NB4 (cell line): ENCODE measurements at regions not wholly inside any gene's neighbourhood (a gene's known extent, or its start where the extent isn't known, plus 50 kb on each side); places are given as distances from the start of the nearest gene placed in this dataset.

Experiments
- DNase-seq: peaks from one replicate; pipeline ENCODE4 v3.0.0; 2010; ENCODE audit warnings: low read depth
- H3K4me3 ChIP-seq: one replicate; pipeline ENCODE4 v1.5.1; 2011; ENCODE audit warnings: mild to moderate bottlenecking, low read depth, low read length, moderate library complexity
- MYC ChIP-seq: IDR thresholded peaks from 2 replicates; pipeline ENCODE4 v1.6.1; 2011; ENCODE audit warnings: low read depth, low read length
- POLR2A ChIP-seq: IDR thresholded peaks from 2 replicates; pipeline ENCODE4 v1.6.1; 2011; ENCODE audit warnings: mild to moderate bottlenecking; ENCODE audit not compliant: insufficient read length; ENCODE audit errors: extremely low read depth
- TF ChIP-seq, protein P1 (sequence below): IDR thresholded peaks from 2 replicates; pipeline ENCODE4 v1.6.1; 2011; ENCODE audit warnings: low read depth, low read length
- TF ChIP-seq, protein P2 (sequence below): IDR thresholded peaks from one replicate; pipeline ENCODE4 v1.5.1; 2012; ENCODE audit warnings: low read depth, low read length

DNA sequence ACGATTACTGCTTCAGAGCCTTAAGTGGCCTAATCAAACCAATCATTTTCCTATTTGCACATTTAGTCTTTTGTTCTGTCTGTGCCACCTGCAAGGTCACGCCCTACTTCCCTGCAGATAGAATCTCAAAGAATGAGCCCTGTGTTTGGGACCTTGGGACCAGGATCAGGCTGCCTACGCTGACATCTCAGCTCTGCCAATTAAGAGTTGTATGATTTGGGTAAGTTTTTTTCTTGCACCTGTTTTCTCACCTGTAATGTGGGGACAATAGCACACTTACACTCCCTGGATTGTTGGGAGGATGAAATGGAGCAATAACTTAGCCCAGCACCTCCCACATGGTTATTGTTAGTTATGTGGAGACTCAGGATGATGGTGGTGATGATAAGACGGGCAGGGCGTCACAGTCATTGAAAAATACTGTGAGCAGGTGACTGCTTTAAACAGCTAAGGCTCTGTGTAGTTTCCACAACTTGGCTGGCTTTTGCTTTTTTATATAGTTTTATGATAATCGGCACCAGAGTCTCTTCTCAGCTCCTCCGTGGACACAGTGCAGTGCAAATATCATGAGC lies 155.0 kb downstream of the ADAMTS15 start:
- DNase-seq = no peak
- no peak overlapping the region for H3K4me3 ChIP-seq
- TF ChIP-seq MYC (no peak), POLR2A (no peak)
- TF ChIP-seq, protein P1, sequence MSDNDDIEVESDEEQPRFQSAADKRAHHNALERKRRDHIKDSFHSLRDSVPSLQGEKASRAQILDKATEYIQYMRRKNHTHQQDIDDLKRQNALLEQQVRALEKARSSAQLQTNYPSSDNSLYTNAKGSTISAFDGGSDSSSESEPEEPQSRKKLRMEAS = no peak
- TF ChIP-seq, protein P2, sequence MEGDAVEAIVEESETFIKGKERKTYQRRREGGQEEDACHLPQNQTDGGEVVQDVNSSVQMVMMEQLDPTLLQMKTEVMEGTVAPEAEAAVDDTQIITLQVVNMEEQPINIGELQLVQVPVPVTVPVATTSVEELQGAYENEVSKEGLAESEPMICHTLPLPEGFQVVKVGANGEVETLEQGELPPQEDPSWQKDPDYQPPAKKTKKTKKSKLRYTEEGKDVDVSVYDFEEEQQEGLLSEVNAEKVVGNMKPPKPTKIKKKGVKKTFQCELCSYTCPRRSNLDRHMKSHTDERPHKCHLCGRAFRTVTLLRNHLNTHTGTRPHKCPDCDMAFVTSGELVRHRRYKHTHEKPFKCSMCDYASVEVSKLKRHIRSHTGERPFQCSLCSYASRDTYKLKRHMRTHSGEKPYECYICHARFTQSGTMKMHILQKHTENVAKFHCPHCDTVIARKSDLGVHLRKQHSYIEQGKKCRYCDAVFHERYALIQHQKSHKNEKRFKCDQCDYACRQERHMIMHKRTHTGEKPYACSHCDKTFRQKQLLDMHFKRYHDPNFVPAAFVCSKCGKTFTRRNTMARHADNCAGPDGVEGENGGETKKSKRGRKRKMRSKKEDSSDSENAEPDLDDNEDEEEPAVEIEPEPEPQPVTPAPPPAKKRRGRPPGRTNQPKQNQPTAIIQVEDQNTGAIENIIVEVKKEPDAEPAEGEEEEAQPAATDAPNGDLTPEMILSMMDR = no peak

DNA sequence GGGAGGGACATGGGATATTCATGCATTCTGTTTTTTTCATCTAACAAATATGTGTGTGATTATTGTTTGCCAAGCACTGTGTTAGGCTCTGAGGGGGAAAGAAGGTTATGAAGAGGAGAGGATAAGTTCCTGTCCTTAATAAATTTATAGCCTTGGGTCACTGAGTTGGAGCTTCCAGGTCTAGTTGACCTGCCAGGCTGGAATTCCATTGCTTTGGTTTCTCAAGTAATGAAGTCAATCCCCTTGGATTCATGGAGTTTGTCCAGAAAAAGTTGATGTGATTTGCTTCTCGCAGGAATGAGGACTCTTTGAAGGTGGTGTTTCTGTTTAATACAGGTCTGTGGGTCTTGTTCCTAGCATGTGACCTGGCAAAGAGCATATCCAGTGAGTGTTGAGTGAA lies 156.2 kb downstream of the ADAMTS15 start:
- no peak overlapping the region for H3K4me3 ChIP-seq
- TF ChIP-seq POLR2A (no peak), MYC (no peak)
- TF ChIP-seq, protein P2 = no peak
- TF ChIP-seq, protein P1 = no peak
- no peak for DNase-seq

DNA sequence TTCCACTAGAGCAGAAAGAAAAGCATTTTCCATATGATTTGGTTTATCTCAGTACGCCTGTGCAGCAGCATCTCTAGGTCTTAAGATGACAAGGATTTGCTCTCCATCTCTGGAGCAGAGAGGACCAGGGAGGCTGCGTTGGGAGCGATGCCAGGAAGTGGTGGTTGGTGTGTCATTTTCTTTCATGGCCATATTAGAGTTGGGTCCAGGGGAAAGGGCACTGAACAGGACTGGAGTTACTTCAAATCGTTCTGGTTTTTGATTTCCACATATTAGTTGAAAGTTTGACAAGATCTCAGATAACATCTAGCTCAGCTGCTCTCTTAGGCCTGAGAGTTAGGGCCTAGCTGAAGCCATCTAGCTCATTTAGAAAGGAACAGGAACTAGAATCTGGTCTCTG lies 157.7 kb downstream of the ADAMTS15 start:
- TF ChIP-seq MYC (no peak), POLR2A (no peak)
- TF ChIP-seq, protein P2 = no peak
- TF ChIP-seq, protein P1 = no peak
- DNase-seq = no peak
- no peak overlapping the region for H3K4me3 ChIP-seq

DNA sequence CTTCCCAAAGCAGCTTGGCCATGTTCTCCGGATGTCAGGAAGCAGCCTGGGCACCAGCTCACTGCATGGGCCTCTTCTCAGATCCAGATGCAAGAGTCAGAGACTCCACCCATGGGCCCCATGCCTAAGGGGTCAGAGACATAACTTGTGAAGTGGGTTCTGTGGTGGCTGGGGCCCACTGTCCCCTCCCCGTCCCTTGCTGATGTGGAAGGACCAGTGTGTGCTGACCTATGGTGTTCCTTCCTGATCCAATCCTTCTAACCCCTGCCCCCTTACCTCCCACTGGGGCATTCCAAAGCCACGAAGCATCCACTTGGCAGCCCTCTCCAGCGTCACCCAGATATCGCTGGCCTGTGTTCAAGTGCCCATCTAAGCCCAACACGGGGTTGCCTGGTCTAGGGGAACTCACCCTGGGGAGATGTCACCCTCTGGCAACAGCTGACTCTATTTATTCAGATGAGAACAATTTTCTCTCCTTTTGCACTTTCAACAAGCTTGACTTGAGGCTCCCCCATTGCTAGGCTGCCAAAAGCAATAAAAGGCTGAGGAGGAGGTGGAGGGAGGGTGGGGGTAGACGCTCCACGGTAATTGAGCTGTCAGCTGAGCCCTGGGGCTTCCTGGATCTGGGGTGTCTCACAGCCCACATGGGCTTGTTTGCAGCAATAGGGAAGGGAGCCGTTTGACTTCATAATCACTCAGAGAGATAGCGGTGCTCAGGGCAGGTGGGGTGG lies 158.5 kb downstream of the ADAMTS15 start:
- H3K4me3 ChIP-seq = no peak overlapping the region
- DNase-seq = no peak
- TF ChIP-seq, protein P1 = no peak
- TF ChIP-seq POLR2A (no peak), MYC (no peak)
- TF ChIP-seq, protein P2 = no peak

DNA sequence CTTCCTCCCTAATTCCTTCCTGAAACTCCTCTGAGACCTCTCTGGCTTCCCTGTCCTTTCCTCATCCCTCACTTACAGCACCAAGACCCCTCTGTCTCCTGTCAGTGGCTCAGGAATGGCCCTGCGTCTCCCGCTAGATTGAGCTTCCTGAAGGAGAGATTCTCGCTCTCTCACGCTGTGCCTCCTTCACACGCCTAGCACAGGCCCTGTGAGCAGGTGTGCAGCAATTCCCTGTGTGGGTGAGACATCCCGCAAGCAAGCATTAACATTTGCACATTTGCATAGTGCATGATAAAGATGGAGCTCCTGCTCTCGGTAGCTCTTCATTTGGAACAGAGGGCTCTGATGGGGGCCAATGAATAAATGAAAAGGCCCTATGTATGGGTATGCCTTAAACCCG lies 159.8 kb downstream of the ADAMTS15 start:
- TF ChIP-seq POLR2A (no peak), MYC (no peak)
- TF ChIP-seq, protein P2 = no peak
- no peak for DNase-seq
- H3K4me3 ChIP-seq = no peak overlapping the region
